HL-60/S4 (cell line): ENCODE measurements at regions not wholly inside any gene's neighbourhood (a gene's known extent, or its start where the extent isn't known, plus 50 kb on each side); places are given as distances from the start of the nearest gene placed in this dataset.
"Not testable (repeated sequence)": the region's sequence is repeated elsewhere in the genome, so short reads cannot be mapped to it uniquely, and the experiment has no call there.

Experiments
- in situ Hi-C: fragments of 300-500 bp; cut with MboI; formaldehyde crosslinking; loops from 2 replicates; pipeline ENCODE4 v1.14.3; 2022; ENCODE audit warnings: low sequenced_read_pairs

DNA sequence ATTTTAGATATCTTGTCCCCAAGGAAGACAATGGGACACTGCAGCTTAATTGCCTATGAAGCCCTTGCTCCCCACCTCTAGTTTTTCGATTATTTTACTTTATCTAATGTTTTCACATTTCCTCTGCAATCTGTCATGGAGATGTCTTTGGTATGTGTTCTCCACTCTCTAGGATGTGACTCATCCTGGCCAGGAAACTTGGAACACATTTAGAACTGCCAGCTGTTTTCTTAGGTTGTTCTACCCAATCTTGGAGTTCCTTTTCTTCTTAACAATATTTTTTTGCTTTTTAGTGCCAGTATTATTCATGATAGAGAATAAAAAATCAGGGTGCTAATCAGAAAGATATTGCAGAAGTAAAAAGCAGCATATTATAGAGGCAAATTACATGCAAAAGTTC is 101.7 kb upstream of the CLEC14A start:
- in situ Hi-C loops, result no loop called here

DNA sequence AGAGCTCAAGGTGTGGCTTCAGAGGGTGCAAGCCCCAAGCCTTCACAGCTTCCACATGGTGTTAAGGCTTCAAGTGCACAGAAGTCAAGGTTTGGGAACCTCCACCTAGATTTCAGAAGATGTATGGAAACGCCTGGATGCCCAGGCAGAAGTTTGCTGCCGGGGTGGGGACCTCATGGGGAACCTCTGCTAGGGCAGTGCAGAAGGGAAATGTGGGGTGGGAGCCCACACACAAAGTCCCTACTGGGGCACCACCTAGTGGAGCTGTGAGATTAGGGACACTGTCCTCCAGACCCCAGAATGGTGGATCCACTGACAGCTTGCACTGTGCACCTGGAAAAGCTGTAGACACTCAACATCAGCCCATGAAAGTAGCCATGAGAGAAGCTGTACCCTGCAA is 99.6 kb upstream of the CLEC14A start:
- in situ Hi-C loops, result not testable (repeated sequence)

DNA sequence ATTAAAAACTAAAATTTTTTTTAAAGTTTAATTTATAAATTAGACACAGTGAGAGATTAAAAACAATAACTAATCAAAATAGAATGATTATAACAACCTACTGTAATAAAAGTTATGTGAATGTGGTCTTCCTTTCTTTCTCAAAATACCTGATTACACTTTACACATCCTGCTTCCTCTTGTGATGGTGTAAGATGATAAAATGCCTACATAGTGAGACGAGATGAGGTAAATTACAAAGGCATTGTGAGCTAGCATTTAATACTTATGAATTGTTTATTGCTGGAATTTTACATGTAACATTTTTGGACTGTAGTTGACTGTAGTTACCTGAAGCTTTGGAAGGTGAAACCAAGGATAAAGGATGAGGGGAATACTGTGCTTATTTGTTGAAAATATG is 94.2 kb upstream of the CLEC14A start:
- in situ Hi-C loops, result no loop called here

DNA sequence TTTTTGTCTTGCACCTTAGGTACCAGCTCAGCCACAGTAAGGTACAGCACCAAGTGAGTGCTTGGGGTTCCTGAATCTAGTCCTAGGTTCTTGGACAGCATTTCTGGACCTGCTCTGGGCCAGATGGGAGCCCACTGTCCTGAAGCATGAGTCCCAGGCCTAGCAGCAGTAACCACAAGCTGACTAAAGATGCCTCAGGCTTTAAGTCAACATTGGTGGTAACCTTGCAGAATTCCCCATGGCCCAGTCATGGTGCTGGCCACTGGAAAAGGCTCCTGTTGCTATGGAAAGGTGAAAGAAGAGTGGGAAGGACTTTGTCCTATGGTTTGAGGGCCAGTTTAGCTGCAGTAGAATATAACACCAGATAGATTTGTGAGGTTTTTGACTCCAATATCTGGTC is 86.9 kb upstream of the CLEC14A start:
- in situ Hi-C loops, result no loop called here

DNA sequence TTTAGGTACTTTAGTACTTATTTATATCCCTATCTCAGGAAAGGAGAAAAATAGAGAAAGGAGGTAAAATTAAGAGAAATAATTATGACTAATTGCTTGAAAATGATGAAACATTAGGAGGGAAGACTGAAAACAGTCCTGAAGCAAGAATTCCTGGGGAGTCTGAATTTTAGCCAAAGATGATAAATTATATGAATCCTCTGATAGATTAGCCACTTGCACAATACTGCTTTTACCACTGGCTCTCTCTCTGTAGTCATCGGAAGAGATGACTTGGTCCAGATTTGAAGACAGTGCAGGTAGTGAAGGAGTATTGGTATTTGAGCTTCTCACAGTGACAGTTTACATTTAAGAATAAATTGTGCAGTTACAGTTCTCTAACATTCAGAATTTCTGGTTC is 83.8 kb upstream of the CLEC14A start:
- in situ Hi-C loops, result no loop called here

DNA sequence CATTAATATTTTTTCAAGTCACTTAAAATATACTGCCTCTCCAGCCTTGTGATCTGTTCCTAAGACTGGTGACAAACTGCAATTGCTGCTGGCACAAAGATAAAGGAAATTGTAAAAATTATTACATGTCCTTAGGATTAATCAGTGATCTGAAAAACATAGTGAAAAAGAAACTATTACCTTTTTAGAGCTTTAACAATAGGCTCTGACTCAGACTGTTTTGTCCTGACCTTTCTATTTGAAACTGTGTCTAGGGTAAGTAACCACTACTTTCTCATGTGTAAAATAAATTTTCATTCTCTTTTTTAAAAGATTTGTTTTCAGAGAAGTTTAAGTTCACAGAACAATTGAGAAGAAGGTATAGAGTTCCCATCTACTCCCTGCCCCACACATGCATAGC is 80.4 kb upstream of the CLEC14A start:
- in situ Hi-C loops, result no loop called here

DNA sequence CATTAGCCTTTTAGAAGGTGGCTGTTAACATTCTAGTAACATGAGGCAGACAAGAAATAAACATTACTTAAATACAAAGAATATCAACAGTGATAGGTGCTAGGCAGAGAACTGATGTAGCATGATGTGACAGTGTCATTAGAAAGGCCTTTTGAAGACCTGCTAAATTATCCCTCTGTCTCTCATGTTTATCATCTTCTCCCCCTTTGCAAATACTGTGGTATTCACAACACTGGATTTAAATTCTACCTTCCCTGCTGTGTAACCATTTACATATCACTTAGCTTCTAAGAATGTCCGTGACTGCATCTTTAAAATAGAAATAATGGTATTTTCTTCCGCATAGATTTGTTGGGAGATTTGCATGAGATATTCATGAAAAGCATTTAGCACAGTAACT is 74.4 kb upstream of the CLEC14A start:
- in situ Hi-C loops, result no loop called here

DNA sequence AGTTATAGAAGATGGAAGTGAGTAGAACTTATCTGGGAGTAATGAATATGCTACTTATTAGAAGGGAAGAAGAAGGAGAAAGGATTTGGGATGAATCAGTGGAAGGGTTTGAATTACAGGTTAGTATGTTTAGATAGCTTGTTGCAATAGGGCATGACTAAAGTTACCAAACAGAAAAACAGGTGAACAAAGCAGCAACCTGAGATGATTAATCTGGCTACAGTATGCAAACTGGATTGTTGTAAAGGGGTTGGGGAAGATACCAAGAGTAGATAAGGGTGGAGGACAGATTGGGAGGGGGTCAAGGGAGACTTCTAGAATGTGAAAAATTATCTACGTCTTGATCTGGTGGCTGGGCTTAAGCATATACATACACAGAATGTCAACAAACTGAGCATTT is 73.4 kb upstream of the CLEC14A start:
- in situ Hi-C loops, result no loop called here

DNA sequence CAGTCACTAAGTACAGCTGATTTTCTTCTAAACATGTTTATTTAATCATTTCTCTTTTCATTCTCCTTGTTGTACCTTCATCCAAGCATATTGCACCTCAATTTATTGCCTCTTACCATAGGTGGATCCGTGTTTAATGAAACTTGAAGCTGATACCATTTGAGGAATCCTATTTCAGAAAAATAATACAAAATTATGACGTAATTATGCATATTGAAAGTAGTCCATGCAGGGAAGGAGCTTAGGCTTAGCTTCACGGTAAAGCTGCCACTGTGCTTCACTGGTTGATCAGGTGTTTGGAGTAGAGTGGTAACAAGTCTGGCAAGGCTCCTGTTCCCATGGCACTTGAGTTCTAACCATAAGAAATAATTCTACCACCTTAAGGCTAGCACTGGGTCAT is 61.0 kb upstream of the CLEC14A start:
- in situ Hi-C loops, result no loop called here

DNA sequence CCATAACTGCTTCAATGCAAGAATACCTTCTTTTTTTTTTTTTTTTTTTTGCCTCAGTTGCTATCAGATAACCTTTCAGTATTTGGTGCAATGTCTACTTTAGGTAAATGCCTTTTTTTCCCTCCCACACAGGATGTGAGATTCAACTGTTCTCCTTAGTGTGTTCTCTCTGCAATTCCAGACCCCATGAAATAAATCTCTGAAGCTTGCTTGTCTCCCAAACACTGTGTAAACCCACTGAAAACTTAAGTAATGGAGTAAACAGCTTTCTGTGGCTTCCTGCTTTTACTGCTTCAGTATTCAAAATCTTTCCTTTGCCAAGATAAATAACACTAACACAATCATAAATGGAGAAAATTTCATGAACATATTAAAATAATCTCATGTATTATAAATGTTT is 55.8 kb upstream of the CLEC14A start:
- in situ Hi-C loops, result no loop called here

DNA sequence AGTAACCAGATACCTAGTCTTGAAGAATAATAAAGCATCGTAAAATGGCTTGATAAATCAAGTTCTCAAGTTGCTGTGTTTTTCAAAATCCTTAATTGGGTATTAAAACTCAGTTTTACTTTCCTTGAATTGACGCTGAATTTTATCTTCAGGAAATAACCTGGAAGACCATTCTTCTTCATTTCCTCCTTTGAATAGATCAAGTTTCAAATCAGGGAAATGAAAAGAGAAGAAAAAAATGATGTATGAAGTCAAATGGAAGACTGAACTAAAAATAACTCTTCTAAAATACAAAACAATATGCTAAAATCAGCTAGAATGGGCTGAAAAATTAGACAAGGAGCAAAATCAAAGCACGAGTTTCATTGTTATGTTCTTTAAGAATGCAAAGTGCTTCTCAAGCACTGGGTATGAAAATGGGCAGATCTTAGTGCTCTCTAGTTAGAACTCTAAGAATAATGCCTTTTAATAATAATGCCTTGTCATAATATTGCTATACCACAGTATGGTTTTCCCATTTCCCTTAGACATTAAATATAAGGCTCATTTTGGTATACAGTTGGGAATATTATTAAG is 54.6 kb upstream of the CLEC14A start:
- in situ Hi-C loops, result no loop called here

DNA sequence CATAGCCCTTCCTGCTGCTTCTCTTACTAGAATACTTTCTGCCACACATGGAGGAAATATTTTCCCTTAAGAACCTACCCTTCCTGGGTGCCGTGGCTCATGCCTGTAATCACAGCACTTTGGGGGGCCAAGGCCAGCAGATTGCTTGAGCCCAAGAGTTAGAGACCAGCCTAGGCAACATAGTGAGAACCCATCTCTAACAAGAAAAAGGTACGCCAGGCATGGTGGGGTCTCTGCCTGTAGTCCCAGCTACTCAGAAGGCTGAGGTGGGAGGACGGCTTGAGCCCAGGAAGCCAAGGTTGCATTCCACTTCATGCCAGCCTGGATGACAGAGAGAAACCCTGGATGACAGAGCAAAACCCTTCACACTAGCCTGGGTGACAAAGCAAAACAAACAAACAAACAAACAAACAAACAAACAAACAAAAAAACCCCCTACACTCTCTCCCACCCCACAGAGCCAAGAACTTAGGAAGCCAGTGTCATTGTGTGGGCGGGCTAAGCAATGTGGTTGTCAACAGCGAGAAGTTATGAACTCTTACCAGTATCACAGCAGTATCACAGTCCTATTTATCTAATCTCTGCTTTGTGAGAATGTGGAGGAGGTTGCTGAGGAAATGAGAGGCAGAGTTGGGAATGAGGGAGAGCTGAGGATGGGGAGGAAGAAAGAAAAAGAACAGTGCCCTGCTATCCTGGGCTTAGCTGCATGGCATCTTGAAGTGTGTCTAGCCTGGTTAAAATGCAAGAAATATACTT is 53.8 kb upstream of the CLEC14A start:
- in situ Hi-C loops, result no loop called here
